Transverse colon (tissue), 4 donors: ENCODE measurements at regions not wholly inside any gene's neighbourhood (a gene's known extent, or its start where the extent isn't known, plus 50 kb on each side); places are given as distances from the start of the nearest gene placed in this dataset.

ENCODE experiments used
- CTCF ChIP-seq, 5 experiments: fragments of 200-600 bp in 3 of 5; fragments of 450-650 bp in 2 of 5; sonication (generic) in 3 of 5; IDR thresholded peaks; 1 replicate in 2 of 5; 2 replicates in 3 of 5; pipeline ENCODE4 v1.5.1; 2016 to 2017; ENCODE audit warnings: antibody characterized with exemption in 5 of 5, inconsistent platforms in 3 of 5, mild to moderate bottlenecking in 2 of 5, moderate library complexity in 1 of 5
- EP300 ChIP-seq: sonication (generic); formaldehyde crosslinking; IDR thresholded peaks from one replicate; pipeline ENCODE4 v1.6.1; 2017; ENCODE audit warnings: antibody characterized with exemption, low read depth
- POLR2A ChIP-seq: fragments of 450-650 bp; IDR thresholded peaks from one replicate; pipeline ENCODE4 v1.6.1; 2016; ENCODE audit warnings: antibody characterized with exemption, mild to moderate bottlenecking, moderate library complexity
- POLR2AphosphoS5 ChIP-seq, 3 donors: sonication (generic); formaldehyde crosslinking; IDR thresholded peaks; one replicate each; pipeline ENCODE4 v1.6.1; 2016; ENCODE audit warnings: antibody characterized with exemption in 3 of 3

GRCh38 chr12:131551675-131552491, 159.0 kb upstream of the SFSWAP start:
- TF ChIP-seq POLR2A (no peak), CTCF (IDR thresholded peaks at IDR 0.05) (no peak), POLR2AphosphoS5 (IDR thresholded peaks at IDR 0.05) (no peak), EP300 (no peak)
